NCI-H2107 treated with DMSO at 0.1 percent for 48 hours (cell line): ENCODE measurements at regions not wholly inside any gene's neighbourhood (a gene's known extent, or its start where the extent isn't known, plus 50 kb on each side); places are given as distances from the start of the nearest gene placed in this dataset.
"Not testable (repeated sequence)": the region's sequence is repeated elsewhere in the genome, so short reads cannot be mapped to it uniquely, and the experiment has no call there.

Experiments
- DNase-seq: peaks from one replicate; lab custom pipeline; 2025; ENCODE audit not compliant: unreplicated experiment; lab: John Stamatoyannopoulos, UW

GRCh38 chr18:39313992-39314391, 1748.4 kb upstream of the CELF4 start:
- no peak for DNase-seq

DNA sequence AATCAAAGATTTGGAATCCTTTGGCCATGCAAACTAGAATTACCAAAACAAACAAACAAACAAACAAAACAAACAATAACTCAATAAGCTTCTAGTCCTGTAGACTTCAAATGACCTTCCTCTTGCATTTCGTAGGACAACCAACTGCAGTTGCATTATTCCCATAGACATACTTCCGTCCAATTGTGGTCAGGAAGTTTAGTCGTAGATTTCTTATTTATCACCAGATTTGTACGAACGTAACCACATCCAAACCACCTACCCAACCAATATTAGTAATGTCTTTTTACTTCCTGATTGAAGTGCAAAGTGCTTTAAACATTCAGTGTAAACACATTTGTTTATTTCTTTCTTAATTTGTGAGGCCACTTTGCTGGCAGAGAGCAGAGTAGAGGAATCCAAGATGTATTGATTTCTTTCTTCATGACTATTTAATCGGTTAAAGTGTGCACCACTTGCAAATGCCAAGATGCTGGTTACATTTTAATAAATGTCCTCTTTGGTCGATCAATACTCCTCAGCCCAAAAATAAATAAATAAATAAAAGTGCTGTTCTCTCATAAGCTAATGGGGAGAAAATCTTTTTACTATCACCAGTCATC, 1745.6 kb upstream of the CELF4 start:
- DNase-seq, result no peak

GRCh38 chr18:39308931-39309521, 1743.4 kb upstream of the CELF4 start:
- DNase-seq, result not testable (repeated sequence)

GRCh38 chr18:39305766-39306165, 1740.2 kb upstream of the CELF4 start:
- no peak for DNase-seq

DNA sequence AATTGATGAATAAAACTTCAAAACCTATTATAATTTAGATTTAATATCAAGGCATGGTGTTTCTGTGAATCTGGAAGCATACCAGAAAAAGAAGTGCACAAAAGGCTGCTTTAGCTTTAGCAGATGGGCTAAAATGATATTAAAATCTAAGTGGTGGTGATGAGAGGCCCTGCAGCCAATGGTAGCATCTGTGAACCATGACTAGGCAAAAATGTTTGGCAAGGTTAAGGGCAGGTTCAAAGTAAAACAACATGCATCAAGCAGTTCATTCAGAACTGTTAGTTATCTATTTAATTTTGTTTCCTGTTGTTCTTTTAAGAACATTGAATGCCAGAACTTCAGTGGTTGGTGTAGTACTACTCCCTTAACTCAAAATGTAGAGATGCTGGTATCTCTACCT, 1736.9 kb upstream of the CELF4 start:
- no peak for DNase-seq

DNA sequence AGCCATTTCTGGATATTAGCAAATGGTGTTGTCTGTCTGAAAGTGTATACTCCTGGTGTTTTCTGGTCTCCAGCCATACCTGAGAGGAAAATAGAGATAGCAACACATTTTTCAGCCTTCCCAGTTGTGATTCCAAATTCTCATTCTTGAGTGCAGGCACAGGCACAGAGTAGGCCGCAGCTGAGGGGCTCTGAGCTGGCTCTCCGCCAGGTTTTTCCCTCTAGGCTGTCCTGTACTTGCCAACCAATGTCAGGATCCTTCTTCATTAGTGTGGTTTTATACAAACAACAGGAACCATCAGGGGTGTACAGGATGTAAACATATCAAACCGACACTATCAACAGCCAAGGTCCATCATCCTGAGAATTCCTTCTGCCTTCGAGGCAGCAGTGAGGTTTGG, 1733.6 kb upstream of the CELF4 start:
- DNase-seq, result no peak

DNA sequence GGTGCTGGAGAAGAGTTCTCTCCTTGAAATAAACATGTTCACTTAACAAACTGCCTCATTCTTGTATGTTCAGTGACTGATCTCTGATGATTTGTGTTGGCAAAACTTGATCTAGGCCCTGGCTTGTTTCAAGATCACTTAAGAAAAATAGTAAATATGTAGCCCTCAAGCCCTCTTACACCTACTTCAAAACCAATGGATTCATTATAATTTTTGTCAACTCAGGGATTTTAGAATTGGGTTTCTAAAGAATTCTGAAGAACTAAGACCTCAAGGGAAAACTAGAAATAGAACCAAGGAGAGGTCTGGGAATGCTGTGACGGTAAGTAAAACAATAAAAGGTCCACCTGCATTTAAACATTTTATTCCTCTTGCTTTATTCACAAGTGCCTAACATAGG, 1731.6 kb upstream of the CELF4 start:
- DNase-seq, result no peak

GRCh38 chr18:39296293-39296888, 1730.8 kb upstream of the CELF4 start:
- DNase-seq, result no peak

GRCh38 chr18:39276764-39277163, 1711.2 kb upstream of the CELF4 start:
- no peak for DNase-seq

GRCh38 chr18:39274535-39274934, 1708.9 kb upstream of the CELF4 start:
- DNase-seq, result no peak

DNA sequence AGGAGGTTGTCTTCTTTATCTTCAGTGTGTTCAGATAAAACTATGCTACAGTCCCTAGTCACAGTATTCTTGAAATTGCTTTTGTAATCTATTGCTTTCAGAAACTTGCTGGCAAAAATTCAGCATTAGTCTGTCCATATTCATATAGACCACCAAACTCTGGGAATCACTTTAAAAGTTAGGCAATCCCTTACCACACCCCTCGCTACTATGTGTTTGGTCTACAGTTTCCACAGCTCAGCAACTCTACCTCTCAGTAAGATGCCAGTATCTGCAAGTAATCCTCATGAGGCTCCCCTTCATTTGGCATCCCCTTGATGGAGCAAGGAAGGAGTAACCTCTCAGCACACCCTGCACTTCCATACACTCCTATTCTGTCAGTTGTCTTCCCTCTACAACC, 1706.6 kb upstream of the CELF4 start:
- DNase-seq, result no peak

DNA sequence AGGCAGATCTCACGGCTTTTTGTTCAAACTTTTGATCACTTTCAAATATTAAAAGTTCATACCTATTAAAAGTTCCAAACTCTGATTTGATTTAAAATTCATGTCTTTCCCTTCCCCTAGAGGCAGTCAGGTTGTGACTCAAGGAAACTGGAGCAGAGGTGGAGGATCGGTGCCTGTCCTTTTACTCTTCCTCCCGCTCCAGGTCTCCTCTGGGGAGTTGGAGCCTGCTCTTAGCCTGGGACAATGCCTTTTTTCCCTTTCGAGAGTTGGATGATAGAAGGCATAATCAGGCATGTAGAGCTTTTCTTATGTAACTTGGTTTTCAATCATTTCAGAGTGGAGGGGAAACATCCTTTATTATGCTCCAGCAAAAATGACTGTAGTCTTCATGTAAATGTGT, 1706.1 kb upstream of the CELF4 start:
- DNase-seq, result no peak

DNA sequence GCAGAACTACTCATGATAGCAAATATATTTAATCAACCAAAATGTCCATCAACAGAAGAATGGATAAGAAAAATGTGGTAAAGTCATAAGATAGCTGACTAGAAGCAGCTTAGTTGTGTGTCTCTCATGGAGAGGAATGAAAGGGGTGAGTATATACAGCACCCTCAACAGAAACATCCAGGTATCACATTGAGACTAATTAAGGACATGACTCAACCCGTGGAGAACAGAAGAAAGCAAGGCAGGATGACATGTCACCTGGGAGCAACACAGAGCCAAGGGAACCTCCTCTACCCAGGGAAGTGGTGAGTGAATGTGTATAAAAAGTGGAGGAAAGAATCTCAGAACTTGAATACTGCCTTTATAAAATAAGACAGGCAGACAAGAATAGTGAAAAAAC, 1695.0 kb upstream of the CELF4 start:
- DNase-seq, result no peak

- peak; percentile 39 for DNase-seq
Observed at GRCh38 chr18:39259736-39260135, 1694.1 kb upstream of the CELF4 start.

DNA sequence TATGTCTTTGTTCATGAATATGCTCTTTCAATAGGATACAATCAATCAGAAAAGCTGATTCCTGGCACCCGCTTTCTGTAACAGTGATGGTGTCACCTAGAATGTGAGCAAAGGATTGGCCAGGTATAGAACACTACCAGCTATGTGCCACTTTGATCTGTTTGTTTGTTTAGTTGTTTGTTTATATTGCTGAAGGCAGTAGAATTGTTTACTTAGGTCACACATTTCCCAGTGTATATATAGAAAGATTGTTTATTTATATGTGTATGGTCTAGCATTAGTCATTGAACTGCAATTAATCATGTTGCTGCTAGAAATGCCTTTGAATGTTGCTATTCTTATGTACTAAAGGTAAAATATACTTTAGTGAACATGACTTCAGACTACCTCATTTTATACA, 1678.6 kb upstream of the CELF4 start:
- no peak for DNase-seq

DNA sequence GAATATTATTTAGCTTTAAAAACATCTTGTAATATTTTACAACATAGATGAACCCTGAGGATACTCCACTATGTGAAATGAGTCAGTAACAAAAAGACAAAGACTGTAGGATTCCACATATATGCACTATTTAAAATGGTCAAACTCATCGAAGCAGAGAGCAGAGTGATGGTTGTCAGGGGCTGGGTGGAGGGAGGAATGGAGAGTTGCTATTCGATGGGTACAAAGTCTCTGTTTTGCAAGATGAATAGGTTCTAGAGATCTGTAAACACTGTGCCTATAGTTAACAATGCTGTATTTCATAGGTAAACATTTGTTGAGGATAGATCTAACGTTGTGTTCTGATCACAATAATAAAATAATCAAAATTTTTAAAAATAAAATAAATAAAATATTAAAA, 1675.9 kb upstream of the CELF4 start:
- no peak for DNase-seq

GRCh38 chr18:39238981-39239660, 1673.5 kb upstream of the CELF4 start:
- DNase-seq, result no peak

GRCh38 chr18:39235118-39235719, 1669.6 kb upstream of the CELF4 start:
- no peak for DNase-seq

GRCh38 chr18:39232937-39233336, 1667.3 kb upstream of the CELF4 start:
- no peak for DNase-seq

GRCh38 chr18:39232490-39232889, 1666.9 kb upstream of the CELF4 start:
- no peak for DNase-seq

DNA sequence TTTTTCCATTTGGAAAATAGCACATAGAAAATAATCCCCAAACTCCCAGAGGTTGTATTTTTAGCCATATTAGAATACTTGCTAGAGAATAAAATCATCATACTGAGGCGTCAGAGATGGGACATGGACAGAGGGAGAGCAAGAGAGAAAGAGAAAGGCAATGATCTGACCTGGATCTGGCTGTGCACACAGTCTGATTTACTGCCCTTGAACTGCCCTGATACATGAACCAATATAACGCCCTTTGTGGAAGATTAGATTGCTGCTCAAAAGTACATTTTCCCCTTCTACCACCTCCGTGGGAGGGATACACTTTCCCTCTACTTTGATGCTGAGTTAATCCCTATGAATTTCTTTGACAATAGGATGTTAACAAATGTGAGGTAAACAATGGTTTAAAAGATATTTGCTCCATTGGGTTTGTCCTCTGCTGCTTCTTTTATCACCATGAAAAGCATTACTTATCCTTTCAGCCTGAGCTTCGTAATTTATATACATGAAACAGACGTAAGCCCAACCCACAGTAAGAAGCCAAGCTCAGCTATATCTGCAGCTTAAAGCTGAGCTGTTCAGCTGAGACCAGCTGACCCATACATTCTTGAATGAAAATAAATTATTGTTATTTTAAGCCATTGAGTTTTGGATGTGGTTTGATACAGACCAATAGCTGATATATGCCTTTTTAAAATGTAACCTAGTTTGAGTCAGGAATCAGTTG, 1664.6 kb upstream of the CELF4 start:
- DNase-seq, result no peak
